ENCODE measurements at regions not wholly inside any gene's neighbourhood (a gene's known extent, or its start where the extent isn't known, plus 50 kb on each side); places are given as distances from the start of the nearest gene placed in this dataset.

DNA sequence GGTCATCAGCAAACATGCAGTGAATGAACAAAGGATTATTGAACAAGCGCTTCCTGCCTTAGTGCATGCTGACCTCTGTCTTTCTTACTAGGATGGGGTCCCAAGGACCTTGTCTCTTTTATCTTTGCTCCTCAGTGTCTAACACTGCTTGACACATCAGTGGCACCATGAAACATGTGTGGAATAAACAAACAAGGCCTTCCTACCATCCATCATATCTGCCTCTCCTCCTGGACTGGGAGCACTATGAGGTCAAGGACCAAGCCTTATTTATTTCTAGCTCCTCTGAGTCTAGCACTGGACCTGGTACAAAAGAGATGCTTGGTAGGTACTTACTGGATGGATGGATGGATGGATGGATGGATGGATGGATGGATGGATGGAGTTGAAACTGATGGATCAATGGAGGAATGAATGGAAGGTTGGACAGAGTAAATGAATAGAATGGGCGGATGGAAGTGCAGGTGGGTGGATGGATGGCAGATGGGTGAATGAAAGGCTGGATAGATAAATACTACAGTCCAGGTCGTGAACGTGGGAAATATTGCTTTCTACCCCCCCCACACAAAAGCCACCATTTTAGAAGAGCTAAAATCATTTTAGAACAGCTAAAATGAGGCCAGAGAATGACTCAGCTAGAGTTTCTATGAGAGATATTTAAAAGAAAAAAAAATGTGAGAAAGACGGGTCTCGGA is 104.1 kb upstream of the PTPN1 start:
- Histone ChIP-seq H3K27ac (ENCODE audit: low read depth in 2 of 2, low read length in 2 of 2) (no peak overlapping the region), H3K27me3 (ENCODE audit: control insufficient read depth, insufficient read depth, low read length) (no peaks in the 10 kb centered on the region), H3K9ac (ENCODE audit: low read length in 3 of 3) (no peak overlapping the region), H3K9me3 (ENCODE audit: control insufficient read depth in 2 of 3, insufficient read depth in 1 of 3, low read length in 3 of 3) (no peaks in the 10 kb centered on the region), H3K4me1 (ENCODE audit: control insufficient read depth in 2 of 3, insufficient read depth in 2 of 3, low read depth in 1 of 3, low read length in 3 of 3) (no peaks in the 10 kb centered on the region), H3K36me3 (ENCODE audit: control insufficient read depth in 2 of 3, insufficient read depth in 3 of 3, low read length in 3 of 3) (no peaks in the 10 kb centered on the region), H3K4me3 (ENCODE audit: low read length in 3 of 3) (no peak overlapping the region)
- FAIRE-seq, result no peak
- intact Hi-C loops (cut with DNase I), result no loop called here
- TF ChIP-seq, protein P1, sequence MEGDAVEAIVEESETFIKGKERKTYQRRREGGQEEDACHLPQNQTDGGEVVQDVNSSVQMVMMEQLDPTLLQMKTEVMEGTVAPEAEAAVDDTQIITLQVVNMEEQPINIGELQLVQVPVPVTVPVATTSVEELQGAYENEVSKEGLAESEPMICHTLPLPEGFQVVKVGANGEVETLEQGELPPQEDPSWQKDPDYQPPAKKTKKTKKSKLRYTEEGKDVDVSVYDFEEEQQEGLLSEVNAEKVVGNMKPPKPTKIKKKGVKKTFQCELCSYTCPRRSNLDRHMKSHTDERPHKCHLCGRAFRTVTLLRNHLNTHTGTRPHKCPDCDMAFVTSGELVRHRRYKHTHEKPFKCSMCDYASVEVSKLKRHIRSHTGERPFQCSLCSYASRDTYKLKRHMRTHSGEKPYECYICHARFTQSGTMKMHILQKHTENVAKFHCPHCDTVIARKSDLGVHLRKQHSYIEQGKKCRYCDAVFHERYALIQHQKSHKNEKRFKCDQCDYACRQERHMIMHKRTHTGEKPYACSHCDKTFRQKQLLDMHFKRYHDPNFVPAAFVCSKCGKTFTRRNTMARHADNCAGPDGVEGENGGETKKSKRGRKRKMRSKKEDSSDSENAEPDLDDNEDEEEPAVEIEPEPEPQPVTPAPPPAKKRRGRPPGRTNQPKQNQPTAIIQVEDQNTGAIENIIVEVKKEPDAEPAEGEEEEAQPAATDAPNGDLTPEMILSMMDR (IDR thresholded peaks at IDR 0.05; ENCODE audit: borderline replicate concordance, extremely low read depth, insufficient read depth), result no peak
- DNase-seq, result no peak

- TF ChIP-seq, protein P1 (IDR thresholded peaks at IDR 0.05; ENCODE audit: borderline replicate concordance, extremely low read depth, insufficient read depth), result no peak
- DNase-seq (no peak), FAIRE-seq (no peak)
- intact Hi-C loops (cut with DNase I), result no loop called here
- Histone ChIP-seq H3K9me3 (ENCODE audit: control insufficient read depth in 2 of 3, insufficient read depth in 1 of 3, low read length in 3 of 3) (no peaks in the 10 kb centered on the region), H3K4me3 (ENCODE audit: low read length in 3 of 3) (no peak overlapping the region), H3K27ac (ENCODE audit: low read depth in 2 of 2, low read length in 2 of 2) (no peak overlapping the region), H3K27me3 (ENCODE audit: control insufficient read depth, insufficient read depth, low read length) (no peaks in the 10 kb centered on the region), H3K4me1 (ENCODE audit: control insufficient read depth in 2 of 3, insufficient read depth in 2 of 3, low read depth in 1 of 3, low read length in 3 of 3) (no peaks in the 10 kb centered on the region), H3K36me3 (ENCODE audit: control insufficient read depth in 2 of 3, insufficient read depth in 3 of 3, low read length in 3 of 3) (no peaks in the 10 kb centered on the region), H3K9ac (ENCODE audit: low read length in 3 of 3) (no peak overlapping the region)
Measured at GRCh38 chr20:50406610-50407136, 103.5 kb upstream of the PTPN1 start.

- intact Hi-C loops (cut with DNase I), result no loop called here
- no peaks in the 10 kb centered on the region for H3K4me1 ChIP-seq (ENCODE audit: control insufficient read depth in 2 of 3, insufficient read depth in 2 of 3, low read depth in 1 of 3, low read length in 3 of 3)
- DNase-seq (no peak), FAIRE-seq (no peak)
- H3K36me3 ChIP-seq (ENCODE audit: control insufficient read depth in 2 of 3, insufficient read depth in 3 of 3, low read length in 3 of 3), result no peaks in the 10 kb centered on the region
- H3K9ac ChIP-seq (ENCODE audit: low read length in 3 of 3), result no peak overlapping the region
- no peaks in the 10 kb centered on the region for H3K27me3 ChIP-seq (ENCODE audit: control insufficient read depth, insufficient read depth, low read length)
- TF ChIP-seq, protein P1 (IDR thresholded peaks at IDR 0.05; ENCODE audit: borderline replicate concordance, extremely low read depth, insufficient read depth), result no peak
- H3K27ac ChIP-seq (ENCODE audit: low read depth in 2 of 2, low read length in 2 of 2), result no peak overlapping the region
- H3K4me3 ChIP-seq (ENCODE audit: low read length in 3 of 3), result no peak overlapping the region
- peaks cover 0 to 3% (median 0%) of the 10 kb centered on the region in 3 donors for H3K9me3 ChIP-seq (ENCODE audit: control insufficient read depth in 2 of 3, insufficient read depth in 1 of 3, low read length in 3 of 3)
Measured at GRCh38 chr20:50408526-50409364, 101.4 kb upstream of the PTPN1 start.

All from kidney (tissue), 13 donors.